SK-N-SH (cell line): ENCODE measurements at regions not wholly inside any gene's neighbourhood (a gene's known extent, or its start where the extent isn't known, plus 50 kb on each side); places are given as distances from the start of the nearest gene placed in this dataset.

Experiments
- CHD2 ChIP-seq: fragments of 150-350 bp; IDR thresholded peaks from 2 replicates; pipeline ENCODE4 v1.6.1; 2018; ENCODE audit warnings: low read length; ENCODE audit not compliant: partially characterized antibody
- EP300 ChIP-seq, 2 experiments: IDR thresholded peaks; 2 replicates each; pipeline versions ENCODE4 v1.4.0 to v1.6.1; 2012; ENCODE audit warnings: borderline replicate concordance in 1 of 2, low read depth in 1 of 2, low read length in 1 of 2
- EZH2phosphoT487 ChIP-seq: fragments of 200-600 bp; sonication (generic); IDR thresholded peaks from 2 replicates; pipeline ENCODE4 v1.6.1; 2017; ENCODE audit warnings: low read depth, mixed run types, mild to moderate bottlenecking, antibody characterized with exemption, moderate library complexity, borderline replicate concordance
- FOXJ3 ChIP-seq: sonication (generic); formaldehyde crosslinking; IDR thresholded peaks from 2 replicates; pipeline ENCODE4 v1.5.1; 2020; ENCODE audit warnings: mild to moderate bottlenecking, missing genetic modification reagents
- MAX ChIP-seq: IDR thresholded peaks from 2 replicates; pipeline ENCODE4 v1.4.0; 2012; ENCODE audit warnings: low read depth
- MXI1 ChIP-seq: IDR thresholded peaks from 2 replicates; pipeline ENCODE4 v1.6.1; 2012; ENCODE audit warnings: mild to moderate bottlenecking, low read depth, low read length, improper control_type of control experiment
- NRF1 ChIP-seq: IDR thresholded peaks from 2 replicates; pipeline ENCODE4 v1.6.1; 2012; ENCODE audit warnings: low read depth, mild to moderate bottlenecking, low read length
- RFX5 ChIP-seq: IDR thresholded peaks from 2 replicates; pipeline ENCODE4 v1.6.1; 2012; ENCODE audit warnings: mild to moderate bottlenecking, improper control_type of control experiment, low read length
- TF ChIP-seq, protein P1 (sequence below): fragments of 200-600 bp; sonication (generic); IDR thresholded peaks from 2 replicates; pipeline ENCODE4 v1.6.1; 2017; ENCODE audit warnings: antibody characterized with exemption, mild to moderate bottlenecking, moderate library complexity
- TF ChIP-seq, protein P2 (sequence below): fragments of 150-350 bp; IDR thresholded peaks from 2 replicates; pipeline ENCODE4 v1.6.1; 2017; ENCODE audit warnings: antibody characterized with exemption, low read length, low read depth, borderline replicate concordance

DNA sequence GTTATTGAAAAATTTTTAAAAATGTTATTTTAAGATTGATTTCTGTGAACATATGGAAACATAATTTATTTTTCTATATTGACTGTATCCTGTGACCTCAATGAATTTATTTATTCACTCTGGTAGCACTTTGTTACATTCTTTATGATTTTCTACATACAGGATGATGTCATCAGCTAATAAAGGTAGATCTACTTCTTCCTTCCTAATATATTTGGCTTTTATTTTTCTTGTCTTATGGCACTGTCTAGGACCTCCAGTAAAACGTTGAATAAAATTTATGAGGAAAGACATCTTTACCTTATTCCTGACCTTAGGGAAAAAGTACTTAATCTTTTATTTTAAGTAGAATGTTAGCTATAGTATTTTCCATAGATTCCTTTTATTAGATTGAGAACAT, 78.8 kb upstream of the MAF start:
- TF ChIP-seq, protein P1, sequence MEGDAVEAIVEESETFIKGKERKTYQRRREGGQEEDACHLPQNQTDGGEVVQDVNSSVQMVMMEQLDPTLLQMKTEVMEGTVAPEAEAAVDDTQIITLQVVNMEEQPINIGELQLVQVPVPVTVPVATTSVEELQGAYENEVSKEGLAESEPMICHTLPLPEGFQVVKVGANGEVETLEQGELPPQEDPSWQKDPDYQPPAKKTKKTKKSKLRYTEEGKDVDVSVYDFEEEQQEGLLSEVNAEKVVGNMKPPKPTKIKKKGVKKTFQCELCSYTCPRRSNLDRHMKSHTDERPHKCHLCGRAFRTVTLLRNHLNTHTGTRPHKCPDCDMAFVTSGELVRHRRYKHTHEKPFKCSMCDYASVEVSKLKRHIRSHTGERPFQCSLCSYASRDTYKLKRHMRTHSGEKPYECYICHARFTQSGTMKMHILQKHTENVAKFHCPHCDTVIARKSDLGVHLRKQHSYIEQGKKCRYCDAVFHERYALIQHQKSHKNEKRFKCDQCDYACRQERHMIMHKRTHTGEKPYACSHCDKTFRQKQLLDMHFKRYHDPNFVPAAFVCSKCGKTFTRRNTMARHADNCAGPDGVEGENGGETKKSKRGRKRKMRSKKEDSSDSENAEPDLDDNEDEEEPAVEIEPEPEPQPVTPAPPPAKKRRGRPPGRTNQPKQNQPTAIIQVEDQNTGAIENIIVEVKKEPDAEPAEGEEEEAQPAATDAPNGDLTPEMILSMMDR = no peak
- TF ChIP-seq NRF1 = no peak
- no peak for TF ChIP-seq MXI1
- TF ChIP-seq EZH2phosphoT487 = no peak
- no peak for TF ChIP-seq RFX5
- TF ChIP-seq, protein P2, sequence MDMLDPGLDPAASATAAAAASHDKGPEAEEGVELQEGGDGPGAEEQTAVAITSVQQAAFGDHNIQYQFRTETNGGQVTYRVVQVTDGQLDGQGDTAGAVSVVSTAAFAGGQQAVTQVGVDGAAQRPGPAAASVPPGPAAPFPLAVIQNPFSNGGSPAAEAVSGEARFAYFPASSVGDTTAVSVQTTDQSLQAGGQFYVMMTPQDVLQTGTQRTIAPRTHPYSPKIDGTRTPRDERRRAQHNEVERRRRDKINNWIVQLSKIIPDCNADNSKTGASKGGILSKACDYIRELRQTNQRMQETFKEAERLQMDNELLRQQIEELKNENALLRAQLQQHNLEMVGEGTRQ = no peak
- TF ChIP-seq CHD2 = no peak
- TF ChIP-seq EP300 (IDR thresholded peaks at IDR 0.05; ENCODE audit: borderline replicate concordance in 1 of 2, low read depth in 1 of 2, low read length in 1 of 2) = no peak
- no peak for TF ChIP-seq FOXJ3 (CRISPR knock-in tag)
- no peak for TF ChIP-seq MAX
